PC-9 (cell line): ENCODE measurements at regions not wholly inside any gene's neighbourhood (a gene's known extent, or its start where the extent isn't known, plus 50 kb on each side); places are given as distances from the start of the nearest gene placed in this dataset.

Experiments
- BruUV-seq: library from RNA; stranded (reverse); fragments of 400-500 nt; replicated peaks from 2 replicates; lab custom pipeline; 2021; lab: Mats Ljungman, UMichigan
- CTCF ChIA-PET: fragments of 300-600 bp; sonication (Branson Sonifier 250); formaldehyde crosslinking; loops from one replicate; lab custom pipeline; 2022; ENCODE audit warnings: antibody characterized with exemption; lab: Charles Lee
- POLR2A ChIA-PET: fragments of 300-600 bp; sonication (Branson Sonifier 250); formaldehyde crosslinking; loops from one replicate; lab custom pipeline; 2022; ENCODE audit warnings: antibody characterized with exemption; ENCODE audit not compliant: unreplicated experiment; lab: Charles Lee
- DNase-seq, 2 experiments: peaks; one replicate each; pipeline versions ENCODE4 v3.0.0 to v3.0.0-alpha.2; 2015 to 2022; ENCODE audit warnings: mixed read lengths in 1 of 2
- H2AFZ ChIP-seq: fragments of 200-600 bp; sonication (generic); 2 replicates; pipeline ENCODE4 v1.8.1; 2017; ENCODE audit warnings: antibody characterized with exemption
- H3F3A ChIP-seq: fragments of 200-600 bp; sonication (generic); 2 replicates; pipeline ENCODE4 v1.8.1; 2017; ENCODE audit warnings: antibody characterized with exemption, mild to moderate bottlenecking, low read depth; ENCODE audit not compliant: insufficient read depth
- H3K27ac ChIP-seq: fragments of 200-600 bp; sonication (generic); 2 replicates; pipeline ENCODE4 v1.6.1; 2016; ENCODE audit warnings: mixed run types
- H3K27me3 ChIP-seq: fragments of 200-600 bp; sonication (generic); 2 replicates; pipeline ENCODE4 v1.6.1; 2016; ENCODE audit warnings: low read depth, mixed run types; ENCODE audit not compliant: insufficient read depth
- H3K36me3 ChIP-seq: fragments of 200-600 bp; sonication (generic); 2 replicates; pipeline ENCODE4 v1.6.1; 2016; ENCODE audit warnings: low read depth, mixed run types
- H3K4me1 ChIP-seq: fragments of 200-600 bp; sonication (generic); replicated peaks from 2 replicates; pipeline ENCODE4 v1.6.1; 2016; ENCODE audit warnings: mixed run types; ENCODE audit not compliant: insufficient read depth
- H3K4me2 ChIP-seq: fragments of 200-600 bp; sonication (generic); 2 replicates; pipeline ENCODE4 v1.6.1; 2017; ENCODE audit warnings: mixed run types
- H3K4me3 ChIP-seq: fragments of 200-600 bp; sonication (generic); 2 replicates; pipeline ENCODE4 v1.6.1; 2016; ENCODE audit warnings: mixed run types
- H3K79me2 ChIP-seq: fragments of 200-600 bp; sonication (generic); 2 replicates; pipeline ENCODE4 v1.6.1; 2017; ENCODE audit warnings: low read depth, mixed run types
- H3K9me2 ChIP-seq: fragments of 200-600 bp; sonication (generic); 2 replicates; pipeline ENCODE4 v1.8.1; 2017; ENCODE audit warnings: mild to moderate bottlenecking; ENCODE audit not compliant: insufficient read depth
- H3K9me3 ChIP-seq: fragments of 200-600 bp; sonication (generic); 2 replicates; pipeline ENCODE4 v1.8.1; 2016; ENCODE audit warnings: low read depth; ENCODE audit not compliant: insufficient read depth
- H4K20me1 ChIP-seq: fragments of 200-600 bp; sonication (generic); 2 replicates; pipeline ENCODE4 v1.8.1; 2017; ENCODE audit not compliant: insufficient read depth
- EZH2 ChIP-seq: fragments of 200-600 bp; sonication (generic); IDR thresholded peaks from 2 replicates; pipeline ENCODE4 v1.8.0; 2017; ENCODE audit warnings: antibody characterized with exemption, low read depth
- intact Hi-C: fragments of 100-400 bp; cut with micrococcal nuclease; formaldehyde crosslinking; loops from one replicate; pipeline ENCODE4 v1.10.0; 2022; ENCODE audit not compliant: unreplicated experiment
- TF ChIP-seq, protein P1 (sequence below): fragments of 200-600 bp; sonication (generic); conservative IDR thresholded peaks from 2 replicates; pipeline ENCODE4 v1.6.1; 2017; ENCODE audit warnings: mixed run types, antibody characterized with exemption, mild to moderate bottlenecking, moderate library complexity

DNA sequence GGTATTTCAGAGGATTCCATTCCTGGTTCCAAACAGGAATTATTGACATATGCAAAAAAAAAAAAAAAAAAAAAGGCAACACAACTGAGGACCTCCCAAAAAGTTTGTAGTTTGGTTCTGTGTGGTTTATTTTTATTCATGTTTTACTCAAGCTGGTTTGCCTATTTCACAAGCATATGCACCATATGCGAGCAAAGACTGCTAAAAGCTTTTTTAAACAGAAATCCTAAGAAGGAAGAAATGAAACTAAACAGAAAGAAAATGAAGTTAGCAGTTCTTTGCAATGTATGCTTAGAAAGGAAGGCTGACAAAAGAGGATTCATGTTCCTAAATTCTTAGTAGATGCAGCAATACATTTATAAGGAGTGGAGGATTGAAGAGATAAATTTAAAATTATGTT is 487.6 kb upstream of the FLRT2 start:
- ChIA-PET POLR2A (no interaction called here), CTCF (no interaction called here)
- H3K4me2 ChIP-seq, result no peak overlapping the region
- no peaks in the 10 kb centered on the region for H3K4me1 ChIP-seq
- TF ChIP-seq EZH2, result no peak
- TF ChIP-seq, protein P1, sequence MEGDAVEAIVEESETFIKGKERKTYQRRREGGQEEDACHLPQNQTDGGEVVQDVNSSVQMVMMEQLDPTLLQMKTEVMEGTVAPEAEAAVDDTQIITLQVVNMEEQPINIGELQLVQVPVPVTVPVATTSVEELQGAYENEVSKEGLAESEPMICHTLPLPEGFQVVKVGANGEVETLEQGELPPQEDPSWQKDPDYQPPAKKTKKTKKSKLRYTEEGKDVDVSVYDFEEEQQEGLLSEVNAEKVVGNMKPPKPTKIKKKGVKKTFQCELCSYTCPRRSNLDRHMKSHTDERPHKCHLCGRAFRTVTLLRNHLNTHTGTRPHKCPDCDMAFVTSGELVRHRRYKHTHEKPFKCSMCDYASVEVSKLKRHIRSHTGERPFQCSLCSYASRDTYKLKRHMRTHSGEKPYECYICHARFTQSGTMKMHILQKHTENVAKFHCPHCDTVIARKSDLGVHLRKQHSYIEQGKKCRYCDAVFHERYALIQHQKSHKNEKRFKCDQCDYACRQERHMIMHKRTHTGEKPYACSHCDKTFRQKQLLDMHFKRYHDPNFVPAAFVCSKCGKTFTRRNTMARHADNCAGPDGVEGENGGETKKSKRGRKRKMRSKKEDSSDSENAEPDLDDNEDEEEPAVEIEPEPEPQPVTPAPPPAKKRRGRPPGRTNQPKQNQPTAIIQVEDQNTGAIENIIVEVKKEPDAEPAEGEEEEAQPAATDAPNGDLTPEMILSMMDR, result no peak
- no peak overlapping the region for H2AFZ ChIP-seq
- DNase-seq, result no peak
- no peaks in the 10 kb centered on the region for H3K9me2 ChIP-seq
- no peaks in the 10 kb centered on the region for H3F3A ChIP-seq
- H3K27me3 ChIP-seq, result no peaks in the 10 kb centered on the region
- no peaks in the 10 kb centered on the region for H3K36me3 ChIP-seq
- intact Hi-C loops, result no loop called here
- H3K4me3 ChIP-seq, result no peak overlapping the region
- H3K9me3 ChIP-seq, result no peaks in the 10 kb centered on the region
- BruUV-seq, result no TSS peak
- no peak overlapping the region for H3K27ac ChIP-seq
- no peaks in the 10 kb centered on the region for H3K79me2 ChIP-seq
- no peaks in the 10 kb centered on the region for H4K20me1 ChIP-seq

DNA sequence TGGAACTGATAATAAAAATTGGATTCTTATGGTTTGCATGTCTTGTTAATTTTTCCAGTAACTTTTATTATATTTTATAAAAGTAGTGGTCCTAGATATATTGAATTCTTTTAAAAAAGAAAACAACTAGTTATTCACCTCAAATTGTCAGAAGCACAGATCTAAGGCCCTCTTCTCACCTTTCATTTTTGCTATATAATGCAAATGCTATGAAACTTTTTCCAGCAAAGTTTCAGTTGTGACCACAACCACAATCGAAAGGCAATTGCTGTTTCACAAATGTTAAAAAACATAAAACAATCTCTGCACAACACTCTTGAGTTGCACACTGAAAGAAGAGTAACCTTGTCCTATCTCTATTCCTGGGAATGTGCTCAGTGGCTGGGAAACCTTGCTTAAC is 479.8 kb upstream of the FLRT2 start:
- H3K79me2 ChIP-seq, result no peaks in the 10 kb centered on the region
- BruUV-seq, result no TSS peak
- H4K20me1 ChIP-seq, result no peaks in the 10 kb centered on the region
- intact Hi-C loops, result no loop called here
- H3K4me3 ChIP-seq, result no peak overlapping the region
- no peaks in the 10 kb centered on the region for H3F3A ChIP-seq
- no peak for TF ChIP-seq EZH2
- TF ChIP-seq, protein P1, result no peak
- no peaks in the 10 kb centered on the region for H3K9me2 ChIP-seq
- ChIA-PET CTCF (no interaction called here), POLR2A (no interaction called here)
- H3K4me2 ChIP-seq, result no peak overlapping the region
- H3K27me3 ChIP-seq, result no peaks in the 10 kb centered on the region
- no peak overlapping the region for H3K27ac ChIP-seq
- no peaks in the 10 kb centered on the region for H3K4me1 ChIP-seq
- no peaks in the 10 kb centered on the region for H3K9me3 ChIP-seq
- H2AFZ ChIP-seq, result no peak overlapping the region
- no peak for DNase-seq
- no peaks in the 10 kb centered on the region for H3K36me3 ChIP-seq

DNA sequence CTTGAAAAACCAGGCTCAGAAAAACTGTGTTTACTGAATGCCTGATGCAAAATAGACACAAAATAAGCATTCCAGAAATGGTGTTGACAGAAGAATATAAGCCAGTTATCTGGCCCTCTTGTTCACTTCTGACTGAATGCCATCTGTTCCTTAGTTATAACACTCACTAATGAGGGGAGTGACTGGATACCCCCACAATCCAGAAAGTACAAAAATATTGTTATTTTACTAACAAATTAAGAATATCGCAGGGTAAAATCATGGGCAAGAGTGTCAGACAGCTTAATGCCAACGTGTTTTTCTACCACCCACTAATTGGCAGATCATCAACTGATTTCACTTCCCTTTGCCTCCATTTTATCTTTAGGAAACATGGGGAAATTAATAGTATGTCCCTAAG is 477.3 kb upstream of the FLRT2 start:
- no peak overlapping the region for H3K4me3 ChIP-seq
- ChIA-PET POLR2A (no interaction called here), CTCF (no interaction called here)
- intact Hi-C loops, result no loop called here
- no peaks in the 10 kb centered on the region for H3K27me3 ChIP-seq
- no peaks in the 10 kb centered on the region for H3F3A ChIP-seq
- no peaks in the 10 kb centered on the region for H4K20me1 ChIP-seq
- H3K4me2 ChIP-seq, result no peak overlapping the region
- no peak for DNase-seq
- BruUV-seq, result no TSS peak
- no peaks in the 10 kb centered on the region for H3K36me3 ChIP-seq
- H3K79me2 ChIP-seq, result no peaks in the 10 kb centered on the region
- no peak for TF ChIP-seq EZH2
- H3K4me1 ChIP-seq, result no peaks in the 10 kb centered on the region
- no peaks in the 10 kb centered on the region for H3K9me2 ChIP-seq
- H2AFZ ChIP-seq, result no peak overlapping the region
- no peak overlapping the region for H3K27ac ChIP-seq
- H3K9me3 ChIP-seq, result no peaks in the 10 kb centered on the region

DNA sequence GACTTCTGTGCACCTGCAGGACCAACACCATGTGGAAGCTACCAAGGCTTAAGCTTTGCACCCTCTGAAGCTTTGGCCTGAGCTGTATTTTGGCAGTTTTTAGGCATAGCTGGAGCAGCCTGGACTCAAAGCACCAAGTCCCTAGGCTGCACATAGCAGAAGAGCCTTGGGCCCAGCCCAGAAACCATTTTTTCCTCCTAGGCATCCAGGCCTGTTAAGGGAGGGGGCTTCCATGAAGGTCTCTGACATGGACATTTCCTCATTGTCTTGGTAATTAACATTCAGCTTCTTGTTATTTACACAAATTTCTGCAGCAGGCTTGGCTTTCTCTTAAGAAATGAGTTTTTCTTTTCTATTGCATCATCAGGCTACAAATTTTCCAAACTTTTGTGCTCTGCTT is 475.8 kb upstream of the FLRT2 start:
- DNase-seq, result no peak
- Histone ChIP-seq H3K4me1 (no peaks in the 10 kb centered on the region), H3K27ac (no peak overlapping the region), H3K9me3 (no peaks in the 10 kb centered on the region), H3K9me2 (no peaks in the 10 kb centered on the region), H4K20me1 (no peaks in the 10 kb centered on the region), H3K4me3 (no peak overlapping the region), H2AFZ (no peak overlapping the region), H3K36me3 (no peaks in the 10 kb centered on the region), H3K79me2 (no peaks in the 10 kb centered on the region), H3F3A (no peaks in the 10 kb centered on the region), H3K4me2 (no peak overlapping the region), H3K27me3 (no peaks in the 10 kb centered on the region)
- no TSS peak for BruUV-seq
- ChIA-PET POLR2A (no interaction called here), CTCF (no interaction called here)
- intact Hi-C loops, result no loop called here
- no peak for TF ChIP-seq EZH2
- TF ChIP-seq, protein P1, result no peak
